GOT3 (cell line): ENCODE measurements at regions not wholly inside any gene's neighbourhood (a gene's known extent, or its start where the extent isn't known, plus 50 kb on each side); places are given as distances from the start of the nearest gene placed in this dataset.

ENCODE experiments used
- DNase-seq: peaks from one replicate; lab custom pipeline; 2025; ENCODE audit warnings: mixed read lengths; lab: John Stamatoyannopoulos, UW

DNA sequence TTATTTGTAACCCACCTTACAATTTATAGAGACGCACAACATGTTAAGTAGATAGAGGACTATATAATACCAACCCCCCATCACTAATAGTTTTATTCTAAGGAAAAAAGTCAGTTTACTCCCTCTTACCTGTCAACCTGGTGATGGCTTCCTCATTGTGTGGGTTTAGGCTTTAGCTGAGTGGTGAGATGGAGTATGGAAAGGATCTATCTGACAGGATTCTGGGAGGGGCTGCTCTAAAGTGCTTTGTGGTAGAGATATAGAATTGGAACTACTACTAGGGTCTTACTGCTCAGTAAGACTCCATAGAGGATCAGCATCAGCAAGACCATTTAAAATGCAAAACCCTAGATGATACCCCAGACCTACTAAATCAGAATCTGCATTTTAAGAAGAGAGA is 82.1 kb upstream of the IFNE start:
- DNase-seq = no peak

DNA sequence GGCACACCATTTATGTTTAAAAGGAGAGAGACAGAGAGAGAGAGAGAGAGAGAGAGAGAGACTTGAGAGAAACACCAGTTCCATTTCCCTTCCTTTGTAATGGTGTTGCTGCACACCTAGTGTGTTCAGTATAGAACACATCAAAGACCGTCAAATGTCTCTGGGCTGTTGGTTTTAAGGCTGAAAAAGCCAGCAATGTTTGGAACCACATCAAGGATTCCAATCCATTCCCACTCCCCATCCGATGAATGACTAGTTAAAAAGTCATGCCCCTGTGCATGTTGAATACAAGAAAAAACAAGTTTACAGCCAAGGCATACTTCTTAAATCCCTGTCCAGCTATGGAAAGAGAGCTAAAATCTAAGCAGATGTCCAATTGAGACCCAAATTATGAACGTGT is 83.0 kb upstream of the IFNE start:
- no peak for DNase-seq

DNA sequence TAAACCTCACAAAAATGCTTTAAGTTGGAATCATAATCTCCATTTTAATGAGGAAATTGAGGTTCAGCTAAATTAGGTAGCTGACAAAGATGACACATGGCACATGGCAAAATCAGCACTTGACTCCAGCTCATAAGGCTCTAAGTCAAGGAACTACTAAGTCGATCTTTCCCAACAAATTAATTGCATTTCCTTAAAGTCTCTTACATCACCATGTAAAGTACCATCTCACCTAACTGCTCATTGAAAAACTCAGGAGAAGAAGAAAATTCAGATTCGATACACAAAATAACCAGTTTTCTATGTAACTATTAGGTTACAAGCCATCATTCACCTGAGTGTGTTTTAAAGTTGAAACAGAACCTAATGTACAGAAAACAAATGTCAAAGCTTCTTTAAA is 85.8 kb upstream of the IFNE start:
- DNase-seq = no peak

DNA sequence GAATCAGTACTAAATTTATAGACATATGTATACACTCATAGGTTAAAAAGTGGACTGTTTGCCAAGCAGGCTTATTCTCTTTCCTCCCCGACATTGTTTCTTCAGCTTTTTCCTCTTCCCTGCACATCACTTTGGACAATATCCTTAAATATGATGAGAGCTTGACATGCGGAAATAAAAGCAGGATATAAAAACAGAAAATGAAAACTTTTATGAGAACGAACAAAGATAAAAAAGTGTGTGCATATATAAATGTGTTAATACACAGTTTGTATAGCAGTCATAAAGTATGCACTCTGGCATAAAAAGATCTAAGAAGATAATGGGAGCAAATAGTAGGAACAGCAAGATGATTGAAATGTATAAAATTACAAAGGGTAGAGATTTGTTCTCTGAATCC is 86.4 kb upstream of the IFNE start:
- no peak for DNase-seq

DNA sequence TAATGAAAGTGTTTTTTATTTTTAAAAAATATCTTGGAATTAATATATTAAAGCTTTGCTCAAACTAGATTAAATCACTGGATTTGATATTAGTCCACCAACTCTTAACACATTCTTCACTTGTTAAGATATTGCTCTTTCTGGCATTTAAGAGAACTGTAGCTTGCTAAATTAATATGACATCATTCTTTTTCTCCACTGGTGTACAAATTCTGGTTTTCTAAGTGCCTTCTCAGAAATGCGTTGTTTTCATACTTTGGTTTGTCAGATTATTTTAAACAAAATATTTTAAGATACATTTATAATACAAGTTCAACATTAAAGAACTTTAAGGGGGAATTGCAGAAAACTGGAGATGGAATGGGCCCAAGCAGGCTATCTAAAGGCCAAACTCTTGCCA is 87.6 kb upstream of the IFNE start:
- DNase-seq = no peak

DNA sequence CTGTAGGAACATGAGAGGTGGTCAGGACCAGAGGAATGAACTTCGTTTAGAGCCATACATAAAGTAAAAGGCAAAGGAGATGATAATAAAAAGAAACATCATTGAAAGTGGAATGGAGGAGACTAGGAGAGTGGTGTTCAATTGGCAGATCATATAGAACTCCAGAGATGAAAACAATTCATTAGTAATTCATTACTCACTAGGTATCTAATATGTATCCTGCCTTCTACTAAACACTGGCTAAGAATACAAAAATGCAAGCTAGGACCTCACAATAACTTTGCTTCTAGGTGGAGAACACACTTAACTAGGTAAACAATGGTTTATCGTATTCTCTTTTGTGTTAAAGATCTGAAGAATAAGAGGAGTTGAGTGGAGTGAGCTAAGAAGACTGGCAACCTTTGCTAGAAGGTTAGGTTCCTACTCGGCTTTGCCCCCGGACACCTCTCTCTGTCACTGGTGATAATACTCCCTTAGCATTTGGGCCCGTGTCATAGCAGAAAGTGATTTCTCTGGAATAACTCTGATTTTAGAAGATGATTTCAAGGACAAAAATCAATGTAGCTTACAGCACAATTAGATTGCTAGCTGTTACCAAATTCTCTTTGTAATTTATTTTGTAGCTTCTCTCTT is 88.6 kb upstream of the IFNE start:
- DNase-seq = no peak

DNA sequence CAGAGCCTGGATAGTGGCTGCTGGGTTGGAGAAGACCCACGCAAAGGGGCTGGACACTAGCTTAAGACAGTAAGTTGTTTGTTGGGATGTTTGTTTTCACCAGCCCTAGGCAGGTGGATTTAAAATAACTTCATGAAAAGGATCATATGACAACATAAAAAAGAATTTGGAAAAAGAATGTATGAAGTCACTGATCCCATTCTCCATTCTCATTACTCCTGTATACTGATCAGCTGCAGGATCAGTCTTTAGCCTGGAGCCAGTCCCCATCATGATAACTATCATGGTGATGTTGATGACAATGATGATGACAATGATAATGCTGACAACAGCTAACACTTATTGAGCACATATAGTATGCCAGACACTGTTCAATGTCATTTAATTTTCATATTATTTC is 92.1 kb upstream of the IFNE start:
- no peak for DNase-seq

DNA sequence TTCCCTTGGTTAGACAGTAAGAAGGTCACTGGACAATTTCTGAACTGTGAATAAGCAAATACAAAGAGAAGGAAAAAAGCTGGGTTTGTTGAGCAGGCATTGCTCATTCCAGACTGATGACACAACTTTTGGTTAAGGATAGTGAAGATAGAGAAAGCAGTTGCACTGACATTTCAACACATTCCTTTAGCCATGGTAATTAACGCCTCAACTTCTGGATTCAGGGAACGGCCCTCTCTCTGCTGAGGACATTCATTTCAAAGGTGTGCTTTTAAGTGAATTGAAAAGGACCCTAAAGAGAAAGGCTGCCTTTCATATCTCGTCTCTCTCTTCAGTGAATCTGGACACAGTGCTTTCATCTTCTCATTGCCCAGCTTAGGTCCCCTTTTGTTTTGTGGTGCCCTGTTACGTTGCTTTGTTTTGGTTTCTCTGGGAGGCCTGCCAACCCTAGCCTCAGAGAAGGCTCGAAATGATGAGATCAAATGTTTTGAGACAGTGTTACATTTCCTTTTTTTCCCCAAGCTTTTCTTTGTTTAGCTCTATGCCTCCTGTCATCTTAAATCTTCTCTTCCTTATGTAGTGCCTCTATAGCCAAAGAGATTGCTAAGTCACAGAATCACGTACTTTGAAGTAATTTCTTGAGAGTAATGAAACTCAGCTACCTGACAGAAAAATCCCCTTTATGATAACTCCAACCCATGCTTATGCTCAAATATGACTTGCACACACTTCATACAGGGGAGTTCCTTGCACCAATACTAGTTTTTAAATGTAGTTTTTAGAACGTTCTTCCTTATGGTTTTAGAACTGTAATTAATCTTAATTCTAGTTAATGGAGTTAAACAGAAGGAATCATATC is 94.4 kb upstream of the IFNE start:
- DNase-seq = no peak

DNA sequence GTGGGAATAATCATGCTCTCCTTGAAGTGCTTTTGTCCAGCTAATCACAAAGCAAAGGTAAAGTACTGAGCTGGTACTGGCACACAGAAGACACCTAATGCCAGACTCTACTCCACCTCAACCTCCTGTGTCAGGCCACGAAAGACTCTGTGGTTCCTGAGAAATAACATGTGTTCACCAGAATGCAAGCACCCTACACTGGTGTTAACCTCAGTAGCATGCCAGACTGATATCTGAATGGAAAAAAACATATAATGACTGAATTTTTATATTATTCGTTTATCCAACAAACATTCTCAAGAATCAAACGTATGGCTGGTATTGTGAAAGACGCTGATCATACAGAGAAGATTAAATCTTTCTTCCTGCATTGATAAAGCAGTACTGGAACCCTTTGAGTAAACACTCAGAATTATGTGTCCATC is 97.1 kb upstream of the IFNE start:
- no peak for DNase-seq

DNA sequence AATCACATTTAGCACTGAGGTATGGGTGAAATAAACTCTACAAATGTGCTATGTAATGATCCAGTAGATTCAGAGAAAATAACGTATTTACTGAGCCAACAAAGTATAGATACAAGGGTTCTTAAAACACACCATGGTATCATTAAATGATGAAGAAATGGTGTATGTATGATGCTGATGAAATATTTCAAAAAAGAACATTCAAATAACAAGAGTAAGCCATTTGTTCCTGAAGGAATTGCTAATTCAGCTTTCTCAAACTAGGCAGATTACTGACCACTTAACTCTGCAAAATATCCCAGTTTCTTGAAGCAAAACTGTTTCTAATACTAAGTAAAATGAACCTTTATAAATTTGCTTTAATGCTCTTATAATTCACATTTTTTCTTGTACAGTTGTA is 97.6 kb upstream of the IFNE start:
- no peak for DNase-seq

DNA sequence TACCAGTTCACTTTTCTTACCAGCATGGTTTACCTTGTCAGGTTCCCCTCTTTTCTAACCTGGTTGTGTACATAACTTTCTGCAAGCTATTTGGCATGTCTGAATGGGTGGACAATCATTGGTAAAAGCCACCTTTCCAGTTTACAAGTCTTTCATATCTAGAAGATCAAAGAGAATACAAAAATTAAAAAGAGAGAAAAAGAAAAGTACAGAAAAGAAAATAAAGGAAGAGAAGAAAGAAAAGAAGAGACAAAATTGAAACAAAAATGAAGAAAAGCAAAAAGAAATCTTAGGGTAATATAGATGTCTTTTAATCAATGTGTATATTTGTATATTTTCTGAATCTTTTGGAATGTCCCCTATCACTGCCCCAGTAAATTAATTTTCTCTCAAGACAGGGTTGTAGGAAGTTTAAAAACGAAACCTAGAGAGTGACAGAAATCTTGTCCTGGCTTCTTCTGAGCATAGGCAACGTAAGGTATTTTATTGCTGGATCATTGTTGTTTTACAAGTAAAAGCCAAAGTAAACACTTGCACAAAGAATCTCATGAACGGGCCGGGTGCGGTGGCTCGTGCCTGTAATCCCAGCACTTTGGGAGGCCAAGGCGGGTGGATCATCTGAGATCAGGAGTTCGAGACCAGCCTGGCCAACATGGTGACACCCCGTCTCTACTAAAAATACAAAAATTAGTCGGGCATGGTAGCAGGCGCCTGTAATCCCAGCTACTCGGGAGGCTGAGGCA is 98.7 kb upstream of the IFNE start:
- DNase-seq = no peak

DNA sequence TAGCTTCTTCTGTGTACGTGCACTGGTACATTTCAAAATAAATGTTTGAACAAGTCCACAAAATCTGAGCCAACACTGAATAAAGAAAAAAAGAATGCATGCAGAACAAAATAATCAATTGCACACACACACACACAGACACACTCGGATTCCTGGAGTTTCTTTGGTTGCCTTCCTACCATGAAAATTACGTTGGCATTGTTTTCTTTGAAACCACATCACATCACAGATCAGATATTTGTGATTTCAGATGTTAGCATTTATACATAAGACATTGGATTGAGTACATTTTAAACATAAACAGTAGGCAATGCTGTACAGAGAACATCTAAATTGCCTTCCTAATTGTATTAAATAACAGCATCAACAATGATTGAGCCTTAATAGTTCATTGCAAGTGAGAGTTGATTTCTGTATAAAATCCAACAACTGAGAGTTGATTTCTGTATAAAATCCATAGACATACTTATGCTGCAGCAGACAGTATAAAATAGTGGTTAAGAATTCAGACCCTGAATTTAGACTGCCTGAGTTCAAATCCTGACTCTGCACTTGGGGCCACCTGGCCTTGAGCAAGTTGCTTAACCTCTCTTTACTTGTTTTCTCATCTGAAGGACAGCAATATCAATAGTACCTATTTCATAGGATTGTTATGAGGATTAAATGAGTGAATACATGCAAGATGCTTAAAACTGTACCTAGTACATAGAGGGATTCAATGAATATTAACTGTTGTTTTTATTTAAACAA is 101.7 kb upstream of the IFNE start:
- DNase-seq = no peak

DNA sequence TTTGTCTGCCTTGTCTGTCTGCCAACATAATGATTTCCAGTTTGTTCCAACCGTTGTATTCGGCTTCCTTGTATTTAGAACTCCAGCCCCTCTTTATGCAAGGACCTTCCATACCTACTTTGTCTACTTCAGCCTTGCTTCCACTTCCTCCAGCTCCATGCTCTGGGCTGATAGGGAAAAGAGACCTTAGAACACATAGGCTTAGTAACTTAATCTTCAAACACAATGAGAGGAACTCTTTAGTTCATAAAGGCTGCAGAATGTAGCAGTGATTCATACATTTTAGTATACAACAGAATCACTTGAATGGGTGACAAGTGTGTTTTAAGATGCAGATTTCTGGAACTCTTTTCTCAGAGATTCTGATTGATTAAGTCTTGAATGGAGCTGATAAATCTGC is 102.8 kb upstream of the IFNE start:
- no peak for DNase-seq

DNA sequence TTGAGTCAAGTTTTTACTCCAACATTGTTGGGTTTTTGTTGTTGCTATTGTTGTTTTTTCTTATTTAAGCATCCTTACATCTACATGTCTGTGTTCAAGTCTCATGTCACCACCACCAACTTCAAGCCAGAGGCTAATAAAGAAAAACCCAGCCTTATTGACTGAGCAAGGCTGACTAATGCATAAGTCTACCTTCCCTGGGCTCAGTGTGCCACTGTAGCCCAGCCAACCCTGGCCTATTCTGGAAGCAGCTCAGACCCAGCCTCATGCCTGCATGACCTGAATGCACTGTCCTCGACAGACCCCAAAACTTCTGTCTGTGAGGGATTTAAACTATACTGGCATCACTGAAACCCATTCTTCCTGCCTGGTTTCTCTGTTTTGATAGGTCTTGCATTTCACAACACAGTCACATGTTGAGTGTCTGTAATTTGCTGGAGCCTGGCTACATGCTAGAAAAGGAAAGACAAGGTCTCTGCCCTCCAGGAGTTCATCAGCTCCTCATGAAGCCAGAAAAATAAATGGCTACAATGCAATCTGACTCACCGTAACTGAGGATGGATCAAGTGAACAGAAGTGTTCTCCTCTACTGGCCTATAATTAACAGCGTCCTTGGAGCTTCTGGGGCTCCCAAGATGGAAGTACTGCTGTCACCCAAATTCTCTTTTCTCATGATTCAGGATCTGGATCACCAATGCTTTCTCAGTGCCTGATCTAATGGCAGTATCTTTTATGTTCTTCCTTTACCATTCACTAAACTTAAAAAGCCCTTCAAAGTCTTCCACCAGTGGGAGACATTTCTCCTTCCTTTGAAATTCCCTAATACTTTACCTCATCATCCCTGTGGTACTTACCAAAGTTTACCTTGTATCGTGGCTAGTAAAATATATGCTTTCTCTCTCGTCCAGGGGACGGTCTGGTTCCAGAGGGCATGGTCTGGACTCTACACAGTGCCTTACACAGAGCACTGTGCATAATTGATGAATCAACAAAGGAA is 103.9 kb upstream of the IFNE start:
- no peak for DNase-seq

DNA sequence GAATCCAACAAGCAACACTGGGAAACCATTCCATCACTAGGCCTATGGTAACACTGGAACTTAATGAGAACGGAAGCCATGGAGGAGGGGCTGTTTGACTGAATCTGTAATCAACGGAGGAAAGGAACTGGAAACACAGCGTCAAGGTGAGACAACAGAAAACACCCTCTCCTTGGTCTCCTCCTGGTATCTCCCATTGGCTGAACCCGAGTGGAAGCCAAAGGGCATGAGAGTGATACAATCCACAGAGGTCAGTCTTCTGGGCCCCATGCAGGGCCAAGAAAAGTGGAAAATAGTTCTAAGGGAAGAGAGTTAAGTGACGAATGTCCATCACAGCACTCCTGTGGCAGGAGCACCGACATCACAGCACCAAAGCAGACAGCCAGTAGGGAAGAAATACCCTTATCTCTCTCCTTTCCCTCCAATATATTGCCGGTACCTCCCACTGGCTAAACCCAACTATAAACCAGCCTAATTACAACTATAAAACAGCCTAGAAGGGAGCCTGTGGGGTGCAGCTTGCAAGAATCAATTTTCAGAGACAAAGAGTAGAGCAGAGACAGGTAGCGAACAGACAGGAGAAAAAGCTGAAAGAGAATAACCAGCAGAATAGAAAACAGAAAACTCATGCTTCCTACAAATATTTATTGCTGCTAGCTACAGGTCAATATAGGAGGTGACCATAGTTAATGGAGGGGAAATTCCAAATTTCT is 107.4 kb upstream of the IFNE start:
- no peak for DNase-seq

DNA sequence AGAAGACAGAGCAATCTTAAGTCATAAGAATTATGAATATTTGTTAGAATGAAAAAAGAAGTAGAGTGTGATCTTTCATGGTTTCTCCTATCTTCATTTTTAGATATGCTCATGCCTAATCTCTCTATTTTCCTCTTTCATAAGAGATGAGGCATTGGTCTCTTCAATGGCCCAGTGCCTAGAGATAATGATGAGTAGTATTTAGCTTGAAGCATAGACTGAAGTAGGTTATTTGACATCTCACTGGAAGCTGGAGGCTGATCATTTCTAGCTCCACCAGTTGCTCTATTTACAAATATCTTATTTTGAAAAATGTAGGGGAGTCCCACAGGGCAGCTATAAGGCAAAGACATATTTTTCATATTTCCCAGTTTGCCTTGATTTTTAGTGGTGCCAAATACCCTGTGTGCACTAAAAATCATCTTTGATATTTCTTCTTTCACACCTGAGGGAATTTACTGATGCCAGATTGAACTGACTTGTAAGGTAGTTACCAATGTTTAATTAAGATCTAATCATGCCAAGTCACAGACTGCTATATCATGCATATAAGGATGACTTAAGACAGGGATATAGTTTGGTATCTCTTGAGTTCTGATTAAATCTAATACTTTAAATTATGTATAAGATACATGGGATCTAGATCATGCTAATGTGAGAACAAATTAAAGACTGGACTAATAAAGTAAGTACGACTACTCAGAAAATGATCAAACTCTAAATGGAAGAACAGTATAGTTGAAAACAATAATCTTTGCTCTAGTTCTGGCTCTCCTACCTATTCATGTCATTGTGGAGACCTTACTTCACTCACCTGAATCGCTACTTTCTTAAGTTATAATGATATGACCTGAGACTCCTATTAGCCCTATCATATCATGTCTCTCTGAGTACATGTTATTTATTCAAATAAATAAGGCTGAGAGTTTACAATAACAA is 108.2 kb upstream of the IFNE start:
- no peak for DNase-seq

DNA sequence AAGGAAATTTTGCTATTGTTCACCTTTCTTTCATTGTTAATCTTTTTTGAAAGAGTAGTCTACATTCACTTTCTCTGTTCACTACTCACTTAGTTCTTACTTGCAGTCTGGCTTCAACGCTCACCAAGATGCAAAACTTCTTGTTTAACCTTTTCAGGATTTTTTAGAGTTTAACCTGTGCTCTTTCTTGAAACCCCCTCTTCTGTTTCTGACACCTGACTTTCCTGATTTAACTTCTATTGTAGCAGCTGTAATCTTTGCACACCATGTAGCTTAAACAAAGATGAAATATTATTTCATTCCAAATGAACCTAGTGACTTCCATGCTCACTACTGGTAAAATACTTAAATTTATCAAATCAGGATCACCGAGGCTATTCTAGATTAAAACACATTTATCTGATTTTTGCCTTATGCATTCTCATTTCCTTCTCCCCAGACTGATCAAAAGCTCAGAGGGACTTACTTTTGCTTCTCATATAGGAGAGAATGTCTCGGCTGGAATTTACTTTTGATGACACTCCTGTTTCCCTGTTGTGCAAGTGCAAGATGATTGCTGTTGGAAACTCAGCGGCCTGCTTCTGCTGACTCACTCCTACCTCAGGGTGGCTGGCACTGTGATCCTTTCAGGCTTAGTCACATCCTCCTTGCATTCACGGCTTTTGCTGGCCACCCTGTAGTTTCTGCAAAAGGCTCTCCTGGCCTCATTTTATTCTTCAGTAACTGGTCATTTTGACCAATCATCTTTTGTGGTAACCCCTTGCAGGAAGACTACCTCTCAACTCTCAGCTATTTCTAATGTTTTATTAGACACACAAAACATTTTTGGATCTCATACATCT is 109.3 kb upstream of the IFNE start:
- peak; percentile 17 for DNase-seq

DNA sequence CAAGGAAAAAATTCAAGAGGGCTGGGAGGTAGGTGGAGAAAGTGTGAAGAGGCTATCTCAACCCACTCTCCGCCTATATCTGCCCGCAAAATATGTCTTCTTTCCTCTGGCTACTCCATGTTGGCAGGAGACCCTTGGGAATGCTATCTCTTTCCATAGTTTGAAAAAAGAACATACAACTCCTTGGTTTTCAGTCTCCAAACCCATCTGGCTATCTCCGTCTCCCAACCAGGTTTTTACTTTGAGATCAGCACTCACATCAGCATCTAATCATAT is 109.9 kb upstream of the IFNE start:
- no peak for DNase-seq

DNA sequence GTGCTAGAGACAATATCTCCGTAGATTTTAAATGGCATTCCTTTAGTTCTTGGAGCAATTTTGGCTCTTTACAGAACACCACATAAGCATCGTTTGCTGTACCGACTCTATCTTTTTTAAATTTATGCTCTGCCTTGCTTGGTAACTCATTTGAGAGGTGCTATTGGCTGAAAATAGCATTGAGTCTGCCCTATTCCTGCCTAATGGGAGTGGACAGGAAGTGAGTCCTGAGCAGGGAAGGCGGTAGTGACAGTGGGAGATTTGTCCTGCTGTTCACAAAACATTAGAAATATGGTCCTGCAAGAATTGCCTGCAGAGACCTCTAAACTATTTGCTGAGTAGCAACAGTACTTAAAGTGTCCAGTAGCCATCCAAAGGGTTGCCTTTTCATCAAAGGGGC is 115.2 kb upstream of the IFNE start:
- DNase-seq = no peak
